Motor neuron (in vitro differentiated cells): ENCODE measurements at regions not wholly inside any gene's neighbourhood (a gene's known extent, or its start where the extent isn't known, plus 50 kb on each side); places are given as distances from the start of the nearest gene placed in this dataset.

Experiments
- ATAC-seq, 8 experiments: fragments of 200-7000 bp; cut with Tn5 transposase; replicated peaks in 6 of 8; 2 replicates each; pipeline ENCODE4 v1.8.0; 2021; ENCODE audit warnings: mild to moderate bottlenecking in 8 of 8, moderate library complexity in 8 of 8
- H3K27ac ChIP-seq, 2 donors: fragments of 250-450 bp; sonication (Bioruptor Pico); 2 replicates each; pipeline ENCODE4 v1.9.0; 2021; ENCODE audit warnings: antibody characterized with exemption in 2 of 2, mild to moderate bottlenecking in 2 of 2, moderate library complexity in 1 of 2
- H3K4me1 ChIP-seq, 2 donors: fragments of 250-450 bp; sonication (Bioruptor Pico); replicated peaks in 1 of 2; 2 replicates each; pipeline ENCODE4 v1.6.1; 2021; ENCODE audit warnings: antibody characterized with exemption in 2 of 2, mild to moderate bottlenecking in 2 of 2, moderate library complexity in 1 of 2
- H3K4me3 ChIP-seq, 5 donors: fragments of 250-450 bp; sonication (Bioruptor Pico); 2 replicates each; pipeline ENCODE4 v1.9.0; 2021; ENCODE audit warnings: antibody characterized with exemption in 5 of 5, mild to moderate bottlenecking in 5 of 5, moderate library complexity in 4 of 5
- WGBS, 10 experiments: fragments of 450-650 bp; shearing (Covaris generic); methylation state at CpG; one replicate each; pipeline ENCODE4 v1.0.0; 2022; 5-methylcytosine and 5-hydroxymethylcytosine counted together
- in situ Hi-C, 9 experiments: fragments of 400-800 bp; cut with MboI; loops; one replicate each; pipeline ENCODE4 v1.15.0; 2021; ENCODE audit warnings: low sequenced_read_pairs in 9 of 9, low pct_unique_long_range_greater_than_20kb in 2 of 9; ENCODE audit not compliant: unreplicated experiment in 9 of 9

DNA sequence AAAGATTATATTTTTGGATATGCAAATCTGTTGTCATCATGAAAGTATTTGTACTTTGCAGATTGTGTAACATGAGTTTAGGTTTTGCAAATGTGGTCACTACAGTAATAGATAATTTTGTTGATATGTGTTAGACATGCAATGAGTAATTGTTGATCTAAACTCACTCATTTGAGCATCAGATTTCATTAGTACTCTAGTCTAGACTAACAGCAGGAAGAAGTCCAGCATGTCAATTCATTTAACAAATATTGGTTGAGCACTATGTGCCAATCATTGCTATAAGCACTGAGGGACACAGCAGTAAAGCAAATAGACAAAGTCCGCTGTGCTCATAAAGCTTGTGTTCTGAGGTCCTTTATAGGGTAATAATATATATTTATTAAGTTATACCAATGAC, 350.0 kb downstream of the USP25 start:
- 86 to 100% (median 100%) methylated on average over 1 of the region's 1 CpG; no CpG with 5 or more reads in 3 of the 10 experiments for WGBS, 10 experiments
- Histone ChIP-seq H3K4me3 (no peak overlapping the region), H3K27ac (no peak overlapping the region), H3K4me1 (no peaks in the 10 kb centered on the region)
- in situ Hi-C loops, result loop anchor here in 1 of 9 experiments (10.0 kb wide), 1 partner anchor 245 kb away; no protein-coding TSS in a partner anchor
- ATAC-seq, result peak in 2 of 8 experiments; percentile 39 to 40

- WGBS, 10 experiments, result 61 to 100% (median 83%) methylated on average over 1 to 2 of the region's 2 CpGs; no CpG with 5 or more reads in 3 of the 10 experiments
- in situ Hi-C loops, result loop anchor here in 1 of 9 experiments (10.0 kb wide), 1 partner anchor 243 kb away; no protein-coding TSS in a partner anchor
Measured at GRCh38 chr21:16081304-16081703, 351.5 kb downstream of the USP25 start.

GRCh38 chr21:16082038-16082816, 352.4 kb downstream of the USP25 start:
- Histone ChIP-seq H3K27ac (no peak overlapping the region), H3K4me3 (no peak overlapping the region), H3K4me1 (no peaks in the 10 kb centered on the region)
- in situ Hi-C loops, result loop anchor here in 1 of 9 experiments (10.0 kb wide), 1 partner anchor 243 kb away; no protein-coding TSS in a partner anchor
- 3 to 81% (median 61%) methylated on average over 4 to 6 of the region's 6 CpGs for WGBS, 10 experiments
- ATAC-seq, result no peak

More at GRCh38 chr21:16081304-16081703, 351.5 kb downstream of the USP25 start:
- Histone ChIP-seq H3K4me1 (no peaks in the 10 kb centered on the region), H3K27ac (no peak overlapping the region), H3K4me3 (no peak overlapping the region)
- no peak for ATAC-seq

DNA sequence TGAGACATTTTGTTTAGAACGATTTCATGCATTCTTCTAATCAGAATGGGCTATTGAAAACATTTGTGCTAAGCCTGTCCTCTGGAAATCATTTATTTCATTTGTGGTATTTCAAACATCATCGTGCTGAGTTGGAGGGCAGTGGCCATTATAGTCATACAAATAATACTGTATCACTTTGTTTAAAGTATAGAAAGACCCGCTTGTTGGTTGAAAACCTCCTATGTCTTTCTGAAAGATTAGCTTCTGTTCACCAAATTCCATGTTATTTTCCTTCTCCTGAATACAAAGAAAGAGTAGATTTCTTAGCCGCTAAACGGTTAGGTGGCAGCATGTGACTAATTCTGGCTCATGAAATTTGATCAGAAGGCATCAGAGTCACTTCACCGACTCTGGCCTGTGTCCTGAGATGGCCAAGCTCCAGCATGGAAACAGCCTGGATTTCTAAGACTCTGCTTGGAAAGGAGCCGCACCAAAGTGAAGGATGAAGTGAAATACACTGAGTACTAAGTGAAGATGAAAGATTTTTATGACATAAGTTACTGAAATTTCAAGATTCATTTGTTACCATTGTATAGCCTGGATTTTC, 355.1 kb downstream of the USP25 start:
- peak in 1 of 8 experiments; percentile 11 for ATAC-seq
- 0 to 100% (median 86%) methylated on average over 1 to 7 of the region's 7 CpGs for WGBS, 10 experiments
- in situ Hi-C loops, result loop anchor here in 1 of 9 experiments (10.0 kb wide), 1 partner anchor 240 kb away; no protein-coding TSS in a partner anchor
- Histone ChIP-seq H3K4me1 (peaks cover 0 to 12% of the 10 kb centered on the region in 2 donors), H3K4me3 (no peak overlapping the region), H3K27ac (no peak overlapping the region)

DNA sequence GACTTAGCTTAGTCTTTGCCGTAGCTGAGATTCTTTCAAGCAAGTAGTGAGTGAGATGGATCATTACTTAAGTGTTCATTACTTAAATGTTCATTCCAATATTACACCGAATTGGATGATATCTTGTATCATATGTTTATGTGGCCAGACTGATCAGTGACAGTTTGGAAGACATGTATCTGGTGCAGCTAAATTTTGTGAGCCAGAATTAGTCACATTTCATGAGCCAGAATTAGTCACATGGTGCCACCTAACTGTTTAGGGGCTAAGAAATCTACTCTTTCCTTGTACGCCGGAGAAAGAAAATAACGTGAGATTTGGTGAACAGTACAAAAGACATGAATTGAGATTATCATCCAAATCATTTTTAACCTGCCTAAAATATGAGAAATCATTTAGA, 355.6 kb downstream of the USP25 start:
- Histone ChIP-seq H3K4me3 (no peak overlapping the region), H3K27ac (no peak overlapping the region), H3K4me1 (peaks cover 0 to 12% of the 10 kb centered on the region in 2 donors)
- in situ Hi-C loops, result loop anchor here in 1 of 9 experiments (10.0 kb wide), 1 partner anchor 239 kb away; no protein-coding TSS in a partner anchor
- no peak for ATAC-seq
- 11 to 100% (median 92%) methylated on average over 1 to 5 of the region's 5 CpGs for WGBS, 10 experiments

DNA sequence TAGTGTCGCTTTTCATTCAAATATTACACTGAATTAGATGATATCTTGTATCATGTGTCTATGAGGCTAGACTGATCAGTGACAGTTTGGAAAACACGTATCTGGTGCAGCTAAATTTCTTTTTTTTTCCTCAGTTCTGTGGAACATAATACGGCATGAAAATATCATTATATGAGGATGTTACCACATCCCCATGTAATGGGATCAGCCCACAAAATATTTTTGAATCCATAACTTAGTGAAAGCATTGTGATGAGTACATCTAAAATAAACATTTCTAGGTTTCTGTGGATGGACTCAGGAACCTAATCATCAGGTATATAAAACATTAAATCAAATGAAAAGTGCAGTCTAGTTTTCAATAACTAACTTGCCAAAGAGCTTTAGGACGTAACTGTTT, 356.3 kb downstream of the USP25 start:
- H3K27ac ChIP-seq, result no peak overlapping the region
- in situ Hi-C loops, result loop anchor here in 1 of 9 experiments (10.0 kb wide), 1 partner anchor 239 kb away; no protein-coding TSS in a partner anchor

DNA sequence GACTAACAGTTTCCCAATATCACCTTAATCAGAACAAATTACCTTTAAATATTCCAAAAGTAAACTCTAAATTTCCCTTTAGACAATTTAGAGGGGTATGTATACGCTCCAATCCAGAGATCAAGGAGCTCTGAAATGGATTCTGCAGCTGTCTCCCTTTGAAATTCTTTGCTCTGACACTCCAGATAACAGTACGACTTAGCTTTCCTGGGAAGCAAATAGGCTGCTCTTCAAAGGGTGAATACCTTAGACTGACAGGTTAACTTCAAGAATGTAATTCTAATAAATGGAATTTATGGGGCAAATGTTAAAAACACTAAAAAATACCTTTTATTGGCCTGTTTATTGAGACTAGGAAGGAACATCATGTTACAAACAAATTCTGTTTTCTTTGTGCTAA, 357.2 kb downstream of the USP25 start:
- WGBS, 10 experiments, result 71 to 100% (median 79%) methylated on average over 1 to 2 of the region's 2 CpGs; no CpG with 5 or more reads in 3 of the 10 experiments
- Histone ChIP-seq H3K4me3 (no peak overlapping the region), H3K27ac (no peak overlapping the region), H3K4me1 (peaks cover 0 to 12% of the 10 kb centered on the region in 2 donors)
- ATAC-seq, result no peak
- in situ Hi-C loops, result loop anchor here in 1 of 9 experiments (10.0 kb wide), 1 partner anchor 238 kb away; no protein-coding TSS in a partner anchor

More for the DNA sequence above, 356.3 kb downstream of the USP25 start:
- no peak for ATAC-seq
- Histone ChIP-seq H3K4me1 (peaks cover 0 to 12% of the 10 kb centered on the region in 2 donors), H3K4me3 (no peak overlapping the region)
- WGBS, 10 experiments, result 83 to 100% (median 94%) methylated on average over 2 to 4 of the region's 4 CpGs

DNA sequence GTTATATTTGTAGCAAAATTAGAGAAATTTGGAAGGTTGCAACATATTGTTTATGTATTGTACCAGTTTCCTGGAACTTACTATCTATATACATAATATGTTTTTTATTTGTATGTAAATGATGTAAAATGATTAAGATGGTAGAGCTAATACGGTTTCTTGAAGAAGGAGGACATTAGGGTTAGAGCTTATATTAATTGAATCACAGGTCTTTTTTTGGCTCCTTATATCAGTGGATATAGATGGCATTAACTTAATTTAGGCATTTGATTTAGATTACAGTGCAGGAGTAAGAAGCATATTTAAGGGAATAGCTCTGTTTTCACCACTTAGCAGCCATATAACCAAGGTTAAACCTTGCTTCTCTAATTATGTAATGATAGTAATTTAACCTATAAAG, 357.7 kb downstream of the USP25 start:
- 75 to 100% (median 88%) methylated on average over 1 of the region's 1 CpG; no CpG with 5 or more reads in 2 of the 10 experiments for WGBS, 10 experiments

GRCh38 chr21:16088056-16088455, 358.3 kb downstream of the USP25 start:
- peak in 6 of 8 experiments; percentile 40 to 99 (median 85) for ATAC-seq
- in situ Hi-C loops, result loop anchor here in 1 of 9 experiments (10.0 kb wide), 1 partner anchor 237 kb away; no protein-coding TSS in a partner anchor
- 0 to 100% (median 55%) methylated on average over 1 of the region's 1 CpG; no CpG with 5 or more reads in 4 of the 10 experiments for WGBS, 10 experiments
- Histone ChIP-seq H3K27ac (no peak overlapping the region), H3K4me3 (no peak overlapping the region), H3K4me1 (peaks cover 0 to 12% of the 10 kb centered on the region in 2 donors)

More for the DNA sequence above, 357.7 kb downstream of the USP25 start:
- in situ Hi-C loops, result loop anchor here in 1 of 9 experiments (10.0 kb wide), 1 partner anchor 237 kb away; no protein-coding TSS in a partner anchor
- Histone ChIP-seq H3K27ac (no peak overlapping the region), H3K4me1 (peaks cover 0 to 12% of the 10 kb centered on the region in 2 donors), H3K4me3 (no peak overlapping the region)
- ATAC-seq, result no peak

- H3K4me1 ChIP-seq, result peaks cover 4 to 5% of the 10 kb centered on the region in 2 donors
- H3K4me3 ChIP-seq, result no peak overlapping the region
- H3K27ac ChIP-seq, result no peak overlapping the region
- WGBS, 10 experiments, result 38 to 100% (median 67%) methylated on average over 1 to 3 of the region's 3 CpGs; no CpG with 5 or more reads in 1 of the 10 experiments
- in situ Hi-C loops, result no loop called here
- no peak for ATAC-seq
Measured at GRCh38 chr21:16095005-16095404, 365.2 kb downstream of the USP25 start.

DNA sequence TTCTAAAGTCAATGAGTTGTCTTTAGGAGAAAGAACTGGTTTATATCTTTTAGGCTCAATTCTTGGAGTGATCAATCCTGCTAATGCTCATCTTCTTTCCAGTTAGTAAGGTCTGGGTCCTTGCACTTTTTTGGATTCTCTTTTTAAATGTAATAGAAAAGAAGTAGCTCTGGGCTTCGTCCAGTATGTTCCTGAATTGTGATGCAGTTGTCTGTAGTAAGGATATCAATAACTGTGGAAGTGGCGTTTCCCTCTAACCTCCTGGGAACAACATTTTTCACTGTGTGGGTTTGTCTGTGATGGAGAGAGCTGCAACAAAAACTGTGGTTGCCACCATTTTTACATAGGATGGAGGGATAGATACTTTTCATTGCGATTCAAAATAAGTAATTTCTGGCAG, 367.2 kb downstream of the USP25 start:
- WGBS, 10 experiments, result 43 to 100% (median 74%) methylated on average over 1 to 3 of the region's 3 CpGs; no CpG with 5 or more reads in 2 of the 10 experiments
- H3K4me3 ChIP-seq, result no peak overlapping the region
- in situ Hi-C loops, result no loop called here
- H3K27ac ChIP-seq, result no peak overlapping the region
- peak in 1 of 8 experiments; percentile 51 for ATAC-seq
- H3K4me1 ChIP-seq, result peaks cover 4 to 5% of the 10 kb centered on the region in 2 donors

DNA sequence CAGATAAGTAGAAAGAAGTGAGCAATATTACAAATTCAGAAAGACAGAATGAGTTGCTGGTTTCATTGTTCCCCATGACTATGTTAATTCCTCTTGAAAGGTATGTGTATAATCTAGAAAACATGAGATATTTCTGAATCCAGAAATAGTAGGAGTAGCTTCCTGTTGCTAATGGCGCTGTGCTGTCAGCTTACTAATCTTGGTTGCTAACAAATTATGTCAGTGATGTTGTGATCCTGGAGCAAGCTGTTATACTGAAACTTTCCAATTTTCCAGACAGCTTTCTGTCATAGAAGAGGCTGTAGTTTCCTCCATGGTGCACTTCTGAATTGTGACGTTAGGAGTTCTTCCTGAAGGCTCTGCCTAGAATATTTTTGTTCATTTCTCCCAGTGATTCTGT, 372.3 kb downstream of the USP25 start:
- peaks cover 4% of the 10 kb centered on the region in 2 donors for H3K4me1 ChIP-seq
- WGBS, 10 experiments, result 22 to 100% (median 93%) methylated on average over 1 to 2 of the region's 2 CpGs; no CpG with 5 or more reads in 2 of the 10 experiments
- no peak overlapping the region for H3K4me3 ChIP-seq
- peak in 2 of 8 experiments; percentile 22 to 36 for ATAC-seq
- in situ Hi-C loops, result loop anchor here in 1 of 9 experiments (25.0 kb wide), 1 partner anchor 90 kb away; no protein-coding TSS in a partner anchor
- H3K27ac ChIP-seq, result no peak overlapping the region
